ENCODE measurements at regions not wholly inside any gene's neighbourhood (a gene's known extent, or its start where the extent isn't known, plus 50 kb on each side); places are given as distances from the start of the nearest gene placed in this dataset.

DNA sequence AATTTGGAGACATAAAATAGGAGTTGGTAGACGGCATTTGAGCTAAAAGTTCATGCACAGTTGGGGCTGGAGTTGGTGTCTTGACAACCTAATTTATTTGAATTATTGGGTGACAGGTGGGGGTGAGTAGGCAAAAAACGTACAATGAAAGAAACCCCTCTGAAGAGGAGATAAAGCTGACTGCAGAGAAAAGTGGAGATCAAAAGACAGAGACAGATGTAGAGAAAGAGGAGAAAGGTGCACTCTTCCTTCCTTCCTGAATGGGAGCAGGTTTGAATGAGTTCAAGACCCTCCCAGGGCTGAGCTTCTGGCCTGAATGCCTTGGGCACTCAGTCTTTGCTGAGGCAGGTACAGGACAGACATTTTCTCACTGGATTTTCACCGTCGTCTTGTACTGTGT is 284.3 kb downstream of the DHX35 start:
- no peak for FAIRE-seq
- DNase-seq (ENCODE audit: insufficient read length, low spot score): no peak

- FAIRE-seq: peak; percentile 57
- DNase-seq (ENCODE audit: insufficient read length, low spot score): no peak
Observed at GRCh38 chr20:39245685-39246311, 283.7 kb downstream of the DHX35 start.

GRCh38 chr20:39243962-39244361 is 281.8 kb downstream of the DHX35 start:
- FAIRE-seq (no peak), DNase-seq (ENCODE audit: insufficient read length, low spot score) (no peak)

GRCh38 chr20:39242614-39243013 is 280.5 kb downstream of the DHX35 start:
- no peak for FAIRE-seq
- DNase-seq (ENCODE audit: insufficient read length, low spot score): no peak

DNA sequence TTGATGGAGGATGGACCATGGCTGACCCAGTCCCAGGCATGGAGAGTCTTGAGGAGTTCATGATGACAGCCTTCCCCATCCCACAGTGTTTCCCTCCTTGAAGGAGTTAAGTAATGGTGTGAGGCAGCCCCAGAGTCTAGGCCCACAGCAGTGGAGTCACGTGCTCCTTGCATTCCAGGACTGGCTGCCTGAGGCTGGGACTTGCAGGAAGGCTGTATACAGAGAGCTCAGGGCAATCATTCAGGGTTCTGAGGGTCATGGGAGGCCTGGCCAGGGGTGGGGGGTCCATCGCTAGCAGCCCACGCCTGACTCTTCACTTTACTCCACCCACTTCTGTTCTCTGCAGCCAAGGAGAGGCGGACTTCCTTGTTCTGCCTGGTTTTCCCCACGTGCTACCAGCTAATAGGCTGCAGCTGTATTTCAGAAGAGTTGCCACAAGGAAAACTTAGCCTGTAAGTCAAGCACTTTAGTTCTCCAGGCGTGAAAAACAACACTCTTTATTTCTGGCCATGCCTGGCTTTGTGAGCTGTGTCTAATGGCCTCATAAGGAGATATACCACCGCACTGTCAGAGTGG is 272.5 kb downstream of the DHX35 start:
- FAIRE-seq (no peak), DNase-seq (ENCODE audit: insufficient read length, low spot score) (no peak)

GRCh38 chr20:39233755-39234154 is 271.6 kb downstream of the DHX35 start:
- DNase-seq (ENCODE audit: insufficient read length, low spot score) (no peak), FAIRE-seq (peak; percentile 26)

DNA sequence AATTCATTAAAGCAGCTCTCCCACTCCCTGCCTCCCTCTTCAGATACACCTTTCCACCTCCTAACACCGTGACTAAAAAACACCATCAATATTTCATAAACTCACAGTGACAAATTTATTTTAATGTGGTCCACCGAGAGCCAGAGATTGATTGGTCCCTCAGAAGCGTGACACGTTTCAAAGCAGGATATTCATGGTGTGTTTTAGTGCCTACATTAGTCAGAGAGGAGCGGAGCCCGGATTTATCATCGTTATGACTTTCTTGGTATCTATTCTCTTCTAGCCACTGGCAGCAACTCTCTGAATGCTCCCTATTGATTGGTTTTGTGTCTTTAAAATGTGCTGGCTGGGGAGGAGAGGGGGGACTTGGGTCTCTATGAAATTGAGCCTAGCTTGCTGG is 265.3 kb downstream of the DHX35 start:
- FAIRE-seq: no peak
- DNase-seq (ENCODE audit: insufficient read length, low spot score): no peak

DNA sequence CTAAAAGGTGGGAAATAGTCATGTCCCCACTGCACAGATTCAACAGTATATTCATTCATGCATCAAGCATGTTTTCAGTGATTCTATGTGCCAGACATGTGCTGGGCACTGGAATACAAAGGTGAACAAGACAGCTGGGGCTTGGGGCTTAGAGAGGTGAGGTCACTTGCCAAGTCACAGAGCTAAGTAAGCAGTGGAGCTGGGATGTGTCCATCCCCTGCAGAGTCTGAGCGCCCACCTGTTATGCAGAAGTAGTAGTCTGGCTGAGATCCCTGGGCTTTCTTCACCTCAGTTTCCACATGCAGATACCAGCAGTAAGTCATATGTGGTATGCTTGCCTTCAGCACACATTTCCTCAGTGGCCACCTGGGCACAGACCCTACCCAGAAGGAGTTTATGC is 263.8 kb downstream of the DHX35 start:
- FAIRE-seq: no peak
- DNase-seq (ENCODE audit: insufficient read length, low spot score): no peak

DNA sequence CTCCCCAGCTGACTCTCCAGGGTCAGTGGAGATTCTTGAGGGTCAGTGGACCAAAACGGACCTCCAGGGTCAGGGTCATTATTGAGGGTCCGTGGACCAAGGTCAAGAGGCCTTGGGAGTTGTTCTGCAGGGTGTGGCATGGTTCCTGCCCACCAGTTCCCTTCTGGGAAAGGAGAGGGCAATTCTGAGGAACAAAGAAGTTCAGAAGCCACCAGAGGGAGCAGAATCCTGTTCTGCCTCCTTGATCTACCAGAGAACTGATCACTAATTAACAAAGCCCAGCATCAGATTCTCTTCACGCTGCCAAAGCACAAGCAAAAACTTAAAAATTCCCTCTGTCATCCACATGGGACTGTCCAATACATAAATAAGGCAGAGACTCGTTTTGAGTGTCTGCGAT is 263.4 kb downstream of the DHX35 start:
- DNase-seq (ENCODE audit: insufficient read length, low spot score): no peak
- FAIRE-seq: no peak

- no peak for FAIRE-seq
Observed at GRCh38 chr20:39222101-39222500, 260.0 kb downstream of the DHX35 start.

GRCh38 chr20:39216195-39216594 is 254.1 kb downstream of the DHX35 start:
- FAIRE-seq (peak; percentile 26), DNase-seq (ENCODE audit: insufficient read length, low spot score) (no peak)

More at GRCh38 chr20:39222101-39222500, 260.0 kb downstream of the DHX35 start:
- no peak for DNase-seq (ENCODE audit: insufficient read length, low spot score)

DNA sequence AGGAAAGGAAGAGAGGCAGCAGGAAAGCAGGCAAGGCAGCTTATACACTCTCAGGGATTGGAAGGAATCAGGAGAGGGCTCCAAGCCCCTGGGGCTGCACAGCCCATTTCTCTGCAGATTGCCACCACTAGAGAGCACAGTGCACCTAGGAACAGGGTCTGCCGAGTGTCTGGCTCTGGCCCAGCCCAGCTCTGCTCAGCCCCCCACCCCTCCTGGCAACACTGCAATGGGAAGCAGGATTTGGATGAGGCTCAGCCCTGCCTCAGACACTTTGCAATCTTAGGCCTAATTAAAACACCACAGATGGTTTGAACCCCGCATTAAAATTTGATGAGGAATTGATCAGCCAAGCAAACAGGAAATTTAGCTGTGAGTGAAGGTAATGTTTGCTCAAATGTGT is 252.7 kb downstream of the DHX35 start:
- DNase-seq (ENCODE audit: insufficient read length, low spot score) (no peak), FAIRE-seq (no peak)

DNA sequence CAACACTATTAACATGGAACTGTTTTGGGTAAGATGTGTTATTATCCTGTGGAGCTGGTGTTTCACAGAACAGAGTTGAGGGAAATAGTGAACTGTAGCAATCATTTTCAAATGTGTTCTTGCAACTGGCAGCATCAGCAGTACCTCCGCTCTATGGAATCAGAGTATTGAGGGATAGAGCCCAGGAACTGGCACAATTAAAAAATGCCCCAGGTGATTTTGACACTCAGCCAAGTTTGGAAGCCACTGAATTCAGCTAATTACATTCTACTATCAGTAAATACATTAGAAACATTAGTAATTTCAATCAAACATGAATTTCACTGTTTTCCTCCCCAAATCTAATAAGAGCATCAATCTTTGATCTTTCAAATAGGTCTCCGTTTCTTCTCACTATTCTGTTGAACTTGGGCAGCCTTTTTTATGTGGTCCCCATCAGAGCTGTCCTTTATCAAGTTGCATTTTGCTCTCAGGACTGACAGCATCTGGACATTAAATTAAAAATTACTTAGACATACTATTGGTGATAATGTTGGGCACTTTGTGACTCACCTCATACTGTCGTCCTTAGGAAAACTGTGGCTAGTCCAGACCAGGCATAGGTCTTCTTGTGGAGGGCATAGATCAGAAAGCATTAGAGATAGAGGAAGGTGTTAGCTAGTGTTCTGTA is 251.5 kb downstream of the DHX35 start:
- DNase-seq (ENCODE audit: insufficient read length, low spot score) (no peak), FAIRE-seq (no peak)

DNA sequence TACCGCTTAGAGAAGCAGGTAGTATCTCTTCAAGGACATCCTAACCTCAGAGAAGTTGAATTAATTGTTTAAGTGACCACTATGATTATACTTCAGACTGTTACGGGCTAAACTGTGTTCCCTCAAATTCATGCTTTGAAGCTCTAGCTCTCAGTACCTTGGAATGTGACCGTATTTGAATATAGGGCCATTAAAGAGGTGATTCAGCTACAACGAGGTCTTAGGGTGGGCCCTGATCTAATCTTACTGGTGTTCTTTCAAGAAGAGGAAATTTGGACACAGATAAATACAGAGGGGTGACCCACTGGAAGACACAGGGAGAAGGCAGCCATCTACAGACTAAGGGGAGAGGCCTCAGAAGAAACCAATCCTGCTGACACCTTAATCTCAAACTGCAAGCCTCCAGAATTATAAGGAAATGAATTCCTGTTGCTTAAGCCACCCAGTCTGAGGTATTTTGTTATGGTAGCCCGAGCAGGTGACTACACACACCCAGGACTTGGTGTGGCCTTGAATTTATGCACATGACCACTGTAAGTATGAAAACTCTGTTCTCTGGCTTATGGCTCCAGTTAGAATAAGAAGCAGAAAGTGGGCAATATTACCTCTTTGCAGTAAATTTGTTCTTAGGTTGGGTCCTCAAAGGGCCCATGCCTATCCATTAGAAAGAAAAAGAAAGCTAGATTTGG is 249.1 kb downstream of the DHX35 start:
- FAIRE-seq: no peak
- DNase-seq (ENCODE audit: insufficient read length, low spot score): no peak

DNA sequence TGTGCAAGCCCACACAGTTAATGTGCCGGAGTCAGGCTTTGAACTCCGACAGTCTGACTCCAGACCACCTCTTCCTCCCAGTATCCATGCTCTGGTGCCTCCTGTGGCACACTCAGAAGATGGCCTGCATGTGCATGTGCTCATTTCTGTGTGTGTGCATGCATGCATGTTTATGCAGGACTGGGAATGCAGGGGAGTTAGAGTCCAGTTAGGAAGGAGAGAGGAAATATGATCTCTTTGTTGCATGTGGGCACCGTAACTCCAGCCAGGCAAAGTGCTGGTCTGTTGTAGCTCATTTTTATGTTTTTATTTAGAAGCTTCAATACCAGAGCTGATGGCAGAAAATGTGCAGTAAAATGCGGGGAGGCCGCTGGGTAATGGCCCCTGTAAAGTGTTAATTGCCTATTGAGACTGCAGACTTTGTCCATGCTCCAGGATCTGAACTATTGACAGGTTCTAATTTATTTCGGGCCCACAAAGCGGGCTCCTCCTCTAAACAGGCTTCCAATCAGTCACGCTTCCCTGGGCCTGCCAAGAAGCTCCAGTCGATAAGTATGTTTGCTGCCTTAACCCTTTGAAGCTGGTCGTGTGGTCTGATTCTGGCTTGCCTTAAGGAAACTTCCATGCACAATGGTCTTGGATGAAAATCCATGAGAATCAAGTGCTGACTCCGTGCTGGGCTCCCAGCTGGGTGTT is 248.3 kb downstream of the DHX35 start:
- FAIRE-seq (peak; percentile 75), DNase-seq (ENCODE audit: insufficient read length, low spot score) (no peak)

- FAIRE-seq (peak; percentile 9), DNase-seq (ENCODE audit: insufficient read length, low spot score) (no peak)
Observed at GRCh38 chr20:39206899-39207564, 244.9 kb downstream of the DHX35 start.

DNA sequence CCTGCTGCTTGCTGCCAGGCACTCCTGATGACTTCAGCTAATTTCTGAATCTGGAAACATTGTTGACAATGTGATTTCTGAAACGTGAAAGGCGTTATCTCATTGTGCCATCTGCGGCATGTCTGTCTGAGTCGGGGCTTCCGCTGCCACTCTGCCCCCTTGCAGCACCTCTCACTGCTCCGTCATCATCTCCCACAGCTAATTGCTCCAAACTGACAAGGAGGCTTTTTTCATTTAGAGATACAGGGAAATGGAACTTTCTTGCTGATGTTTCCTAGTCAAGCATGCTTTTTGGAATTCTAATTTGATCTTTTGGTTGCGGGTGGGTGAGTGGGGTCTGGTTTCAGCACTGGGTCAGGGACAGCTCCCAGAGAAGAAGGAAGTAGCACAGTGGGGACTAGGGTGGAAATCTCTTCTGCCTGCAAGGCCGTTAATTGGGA is 233.5 kb downstream of the DHX35 start:
- no peak for FAIRE-seq
- DNase-seq (ENCODE audit: insufficient read length, low spot score): no peak

GRCh38 chr20:39190666-39191570 is 228.8 kb downstream of the DHX35 start:
- peak; percentile 38 for FAIRE-seq
- peak; percentile 20 for DNase-seq (ENCODE audit: insufficient read length, low spot score)

- DNase-seq (ENCODE audit: insufficient read length, low spot score) (no peak), FAIRE-seq (no peak)
Observed at GRCh38 chr20:39188266-39188765, 226.2 kb downstream of the DHX35 start.
